ENCODE measurements at regions not wholly inside any gene's neighbourhood (a gene's known extent, or its start where the extent isn't known, plus 50 kb on each side); places are given as distances from the start of the nearest gene placed in this dataset.

- H3K4me1 ChIP-seq: no peaks in the 10 kb centered on the region
- ATAC-seq (peak in 1 of 4 donors; percentile 37), FAIRE-seq (no peak), DNase-seq (peak in 2 of 6 donors; percentile 5 to 45)
- H3K36me3 ChIP-seq: no peaks in the 10 kb centered on the region
- 51 to 56% methylated on average over 28 of the region's 28 CpGs for WGBS, 2 donors
- TF ChIP-seq CTCF (IDR thresholded peaks at IDR 0.05): no peak
- intact Hi-C loops (cut with DNase I): no loop called here
- no peak overlapping the region for H3K27ac ChIP-seq
- H3K9me3 ChIP-seq: no peaks in the 10 kb centered on the region
- H3K27me3 ChIP-seq: peaks cover 0 to 4% (median 0%) of the 10 kb centered on the region in 4 donors
- H3K4me3 ChIP-seq: no peak overlapping the region
Observed at GRCh38 chr1:2865571-2866421, 64.3 kb upstream of the TTC34 start.

GRCh38 chr1:2866422-2867086 lies 65.1 kb upstream of the TTC34 start:
- H3K27ac ChIP-seq: no peak overlapping the region
- no peak overlapping the region for H3K4me3 ChIP-seq
- no peaks in the 10 kb centered on the region for H3K4me1 ChIP-seq
- no peak for TF ChIP-seq CTCF (IDR thresholded peaks at IDR 0.05)
- WGBS, 2 donors: 34 to 36% methylated on average over 26 of the region's 26 CpGs
- no peak for FAIRE-seq
- no peak for ATAC-seq
- H3K9me3 ChIP-seq: no peaks in the 10 kb centered on the region
- no peaks in the 10 kb centered on the region for H3K36me3 ChIP-seq
- peaks cover 0 to 4% (median 0%) of the 10 kb centered on the region in 4 donors for H3K27me3 ChIP-seq
- peak in 2 of 6 donors; percentile 21 to 40 for DNase-seq
- intact Hi-C loops (cut with DNase I): no loop called here

GRCh38 chr1:2867087-2867425 lies 65.6 kb upstream of the TTC34 start:
- 51 to 72% methylated on average over 11 of the region's 11 CpGs for WGBS, 2 donors
- no peak for TF ChIP-seq CTCF (IDR thresholded peaks at IDR 0.05)
- no peak for FAIRE-seq
- DNase-seq: peak in 2 of 6 donors; percentile 5 to 35
- ATAC-seq: no peak
- Histone ChIP-seq H3K27ac (no peak overlapping the region), H3K36me3 (no peaks in the 10 kb centered on the region), H3K27me3 (peaks cover 0 to 4% (median 0%) of the 10 kb centered on the region in 4 donors), H3K4me1 (no peaks in the 10 kb centered on the region), H3K9me3 (no peaks in the 10 kb centered on the region), H3K4me3 (no peak overlapping the region)
- intact Hi-C loops (cut with DNase I): no loop called here

GRCh38 chr1:2867861-2868260 lies 66.4 kb upstream of the TTC34 start:
- ATAC-seq (no peak), DNase-seq (peak in 2 of 6 donors; percentile 9 to 53), FAIRE-seq (no peak)
- intact Hi-C loops (cut with DNase I): no loop called here
- TF ChIP-seq CTCF (IDR thresholded peaks at IDR 0.05): no peak
- Histone ChIP-seq H3K27me3 (peaks cover 0 to 4% (median 0%) of the 10 kb centered on the region in 4 donors), H3K4me3 (no peak overlapping the region), H3K4me1 (no peaks in the 10 kb centered on the region), H3K9me3 (no peaks in the 10 kb centered on the region), H3K36me3 (no peaks in the 10 kb centered on the region), H3K27ac (no peak overlapping the region)
- WGBS, 2 donors: 44 to 45% methylated on average over 9 to 10 of the region's 10 CpGs

Measured in pancreas (tissue), 10 donors.